GM12873 (cell line): ENCODE measurements at regions not wholly inside any gene's neighbourhood (a gene's known extent, or its start where the extent isn't known, plus 50 kb on each side); places are given as distances from the start of the nearest gene placed in this dataset.

Experiments
- TF ChIP-seq, protein P1 (sequence below): IDR thresholded peaks from 2 replicates; pipeline ENCODE4 v1.5.1; 2012; ENCODE audit warnings: low read depth, mild to moderate bottlenecking, moderate library complexity, low read length, control low read depth; ENCODE audit not compliant: insufficient read depth; ENCODE audit errors: missing control alignments

DNA sequence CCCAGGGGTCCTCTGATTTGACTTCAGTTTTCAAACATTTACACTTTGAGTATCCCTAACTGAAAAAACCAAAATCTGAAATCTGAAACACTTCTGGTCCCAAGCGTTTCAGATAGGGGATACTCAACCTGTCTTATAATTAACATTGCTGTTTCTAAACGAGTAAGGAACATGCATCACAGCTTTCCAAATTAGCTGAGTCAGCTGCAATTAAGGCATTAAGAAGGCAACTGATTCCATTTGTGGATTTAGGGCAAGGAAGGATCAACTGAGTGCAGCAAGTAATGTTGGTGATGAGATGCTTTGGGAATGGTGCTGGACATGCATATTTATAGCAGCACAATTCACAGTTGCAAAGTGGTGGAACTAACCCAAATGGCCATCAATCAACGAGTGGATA, 168.6 kb downstream of the ACER2 start:
- TF ChIP-seq, protein P1, sequence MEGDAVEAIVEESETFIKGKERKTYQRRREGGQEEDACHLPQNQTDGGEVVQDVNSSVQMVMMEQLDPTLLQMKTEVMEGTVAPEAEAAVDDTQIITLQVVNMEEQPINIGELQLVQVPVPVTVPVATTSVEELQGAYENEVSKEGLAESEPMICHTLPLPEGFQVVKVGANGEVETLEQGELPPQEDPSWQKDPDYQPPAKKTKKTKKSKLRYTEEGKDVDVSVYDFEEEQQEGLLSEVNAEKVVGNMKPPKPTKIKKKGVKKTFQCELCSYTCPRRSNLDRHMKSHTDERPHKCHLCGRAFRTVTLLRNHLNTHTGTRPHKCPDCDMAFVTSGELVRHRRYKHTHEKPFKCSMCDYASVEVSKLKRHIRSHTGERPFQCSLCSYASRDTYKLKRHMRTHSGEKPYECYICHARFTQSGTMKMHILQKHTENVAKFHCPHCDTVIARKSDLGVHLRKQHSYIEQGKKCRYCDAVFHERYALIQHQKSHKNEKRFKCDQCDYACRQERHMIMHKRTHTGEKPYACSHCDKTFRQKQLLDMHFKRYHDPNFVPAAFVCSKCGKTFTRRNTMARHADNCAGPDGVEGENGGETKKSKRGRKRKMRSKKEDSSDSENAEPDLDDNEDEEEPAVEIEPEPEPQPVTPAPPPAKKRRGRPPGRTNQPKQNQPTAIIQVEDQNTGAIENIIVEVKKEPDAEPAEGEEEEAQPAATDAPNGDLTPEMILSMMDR, result no peak

DNA sequence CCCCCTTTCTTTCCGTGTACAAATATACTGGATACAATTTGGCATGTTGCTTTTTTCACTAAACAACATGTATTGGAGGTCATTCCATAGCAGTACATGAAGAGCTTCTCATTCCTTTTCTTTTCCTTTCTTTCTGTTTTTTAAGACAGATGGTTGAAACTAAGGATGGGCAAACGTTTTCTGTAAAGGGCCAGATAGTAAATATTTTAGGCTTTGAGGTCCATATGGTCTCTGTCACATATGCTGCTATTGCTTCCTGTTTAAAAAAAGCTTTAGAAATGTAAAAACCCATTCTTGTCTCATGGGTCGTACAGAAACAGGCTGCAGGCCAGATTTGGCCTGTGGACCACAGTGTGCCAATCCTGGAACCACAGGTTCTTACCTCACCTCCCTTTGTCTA, 160.1 kb downstream of the ACER2 start:
- TF ChIP-seq, protein P1, result no peak

DNA sequence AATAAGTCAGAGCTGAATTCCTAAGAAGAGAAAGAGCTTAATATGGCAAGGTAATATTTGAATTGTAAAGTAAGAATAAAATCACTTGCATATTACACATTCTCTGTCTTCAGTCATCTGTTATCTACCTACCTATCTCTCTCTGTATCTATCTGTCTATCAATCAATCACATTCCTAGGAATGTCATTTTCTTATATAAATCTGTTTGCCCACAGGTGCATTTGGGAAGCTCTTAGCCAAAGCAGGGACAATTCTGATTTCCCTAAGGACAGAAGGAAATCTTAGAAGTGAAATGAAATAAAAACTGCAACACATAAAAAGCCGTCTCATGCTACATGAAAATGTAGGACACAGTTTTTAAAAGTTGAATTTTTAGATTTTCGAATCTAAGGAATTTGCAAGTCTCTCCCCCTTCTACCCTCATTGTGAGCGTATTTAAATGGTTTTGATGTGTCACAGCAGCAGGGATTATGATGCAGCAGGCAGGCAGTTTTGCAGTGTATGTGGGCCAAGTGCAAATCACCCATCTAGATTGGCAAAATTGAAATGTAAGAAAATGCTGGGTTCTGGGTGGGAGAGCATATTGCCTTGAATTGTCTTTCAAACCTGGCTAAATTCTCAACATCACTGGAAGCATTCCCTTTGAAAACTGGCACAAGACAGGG, 155.7 kb downstream of the ACER2 start:
- TF ChIP-seq, protein P1, result no peak

DNA sequence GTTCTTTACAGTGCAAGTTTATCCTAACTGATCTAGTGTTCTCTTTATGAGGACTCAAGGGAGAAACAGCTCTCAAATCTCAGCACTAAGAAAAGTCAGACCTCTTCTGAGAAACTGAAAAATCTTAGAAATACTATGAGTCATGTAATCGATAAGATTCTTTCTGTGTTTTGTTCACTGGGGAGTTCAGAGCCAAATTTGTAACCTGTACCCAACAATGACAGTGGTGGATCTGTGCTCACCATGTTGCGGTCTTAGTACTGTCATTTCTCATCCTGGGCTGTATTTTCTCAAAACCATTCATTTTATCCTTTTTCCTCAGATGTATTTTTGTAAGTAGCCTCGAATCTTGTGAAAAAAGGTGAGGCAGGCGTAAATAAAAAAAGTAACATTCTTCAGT, 146.4 kb downstream of the ACER2 start:
- TF ChIP-seq, protein P1, result no peak

DNA sequence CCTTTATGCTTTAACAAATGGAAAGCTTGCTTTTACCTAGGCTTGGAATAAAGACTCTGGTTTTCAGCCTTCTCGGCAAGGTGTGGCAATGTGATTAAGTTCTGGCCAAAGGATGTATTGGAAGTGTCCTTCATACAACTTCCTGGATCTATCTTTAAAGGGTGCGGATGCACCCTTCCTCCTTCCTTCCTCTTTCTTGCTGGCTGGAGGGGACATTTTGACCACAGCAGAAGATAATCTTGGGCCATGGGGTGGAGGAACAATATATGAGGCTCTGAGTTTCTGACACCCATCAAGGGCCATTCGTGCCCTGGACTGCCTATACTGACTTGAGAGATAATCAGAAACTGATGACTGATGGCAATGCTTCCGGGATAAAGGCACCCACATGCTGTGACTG, 145.7 kb downstream of the ACER2 start:
- TF ChIP-seq, protein P1, result no peak

DNA sequence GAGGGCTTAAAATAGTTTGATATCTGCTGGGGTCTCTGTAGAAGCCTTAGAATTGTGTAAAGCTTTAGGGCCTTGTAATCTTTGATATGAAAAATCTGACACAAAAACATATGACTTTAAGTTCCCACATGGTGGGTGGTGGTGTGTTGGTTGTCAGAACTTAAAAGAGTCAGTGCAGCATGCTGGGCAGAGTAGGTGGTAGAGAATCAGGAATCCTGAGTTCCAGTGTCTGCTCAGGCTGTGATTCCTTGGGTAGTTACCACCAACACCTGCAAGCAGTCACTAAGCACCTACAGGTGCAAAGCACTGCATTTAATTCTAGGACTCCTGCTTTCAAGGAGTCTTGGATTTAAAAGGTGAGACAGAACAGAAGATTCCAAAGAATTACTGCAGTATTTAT, 144.6 kb downstream of the ACER2 start:
- TF ChIP-seq, protein P1, result no peak

DNA sequence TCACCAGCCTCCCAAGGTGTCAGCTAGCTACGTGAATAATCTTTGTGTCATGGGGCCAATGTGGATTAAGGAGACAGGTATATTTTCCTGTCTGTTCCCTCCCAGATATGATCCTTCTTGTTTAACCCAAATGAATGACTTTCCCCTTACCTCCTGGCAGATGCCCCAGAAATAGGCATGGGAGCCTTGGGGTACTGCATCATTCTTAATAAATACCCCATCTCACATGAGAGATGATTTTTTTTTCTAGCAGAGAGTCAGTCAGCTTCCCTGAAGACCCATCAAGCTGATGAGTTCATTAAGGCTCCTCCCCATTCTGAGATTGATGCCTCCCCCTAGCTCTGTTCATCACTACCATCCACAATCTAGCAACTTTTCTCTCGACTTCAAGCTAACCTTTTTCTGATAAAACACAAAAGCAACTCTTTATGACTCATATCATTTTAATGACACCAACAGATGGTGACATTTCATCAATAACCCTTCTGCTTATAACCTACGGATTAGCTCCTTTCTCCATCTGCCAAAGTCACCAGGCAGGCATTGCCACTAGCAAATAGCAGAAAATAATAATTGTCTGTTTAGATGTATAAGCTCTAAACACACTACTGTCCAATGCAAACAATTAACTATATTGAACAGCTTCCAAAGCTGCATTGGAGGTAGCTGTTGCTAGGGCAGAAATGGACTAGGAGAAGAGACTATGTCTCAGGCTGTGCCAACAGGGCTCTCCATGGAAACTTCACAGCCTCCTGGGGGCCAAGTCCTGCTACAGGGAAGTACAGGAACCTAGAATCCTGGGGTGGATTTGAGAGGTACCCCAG, 143.7 kb downstream of the ACER2 start:
- TF ChIP-seq, protein P1, result no peak
